H9 (cell line): ENCODE measurements at regions not wholly inside any gene's neighbourhood (a gene's known extent, or its start where the extent isn't known, plus 50 kb on each side); places are given as distances from the start of the nearest gene placed in this dataset.

Source experiments
- DNase-seq: peaks from one replicate; pipeline ENCODE4 v3.0.0-alpha.2; 2017
- H2AFZ ChIP-seq: one replicate; pipeline ENCODE4 v1.6.1; 2013; ENCODE audit warnings: mild to moderate bottlenecking, low read length, control low read depth, moderate library complexity
- H2AK5ac ChIP-seq: 2 replicates; pipeline ENCODE4 v1.6.1; 2013; ENCODE audit warnings: low read length, control low read depth, mixed read lengths; ENCODE audit not compliant: insufficient read length
- H2BK120ac ChIP-seq: one replicate; pipeline ENCODE4 v1.6.1; 2013; ENCODE audit warnings: low read depth, mild to moderate bottlenecking, low read length, control low read depth, inconsistent platforms; ENCODE audit not compliant: poor library complexity, severe bottlenecking
- H2BK12ac ChIP-seq: 2 replicates; pipeline ENCODE4 v1.6.1; 2013; ENCODE audit warnings: low read length, control low read depth, mixed read lengths, low read depth; ENCODE audit not compliant: insufficient read length
- H2BK15ac ChIP-seq: 2 replicates; pipeline ENCODE4 v1.6.1; 2013; ENCODE audit warnings: low read depth, low read length, control low read depth
- H2BK20ac ChIP-seq: one replicate; pipeline ENCODE4 v1.6.1; 2013; ENCODE audit warnings: low read depth, mild to moderate bottlenecking, low read length, control low read depth, inconsistent platforms; ENCODE audit not compliant: poor library complexity, severe bottlenecking
- H2BK5ac ChIP-seq: 2 replicates; pipeline ENCODE4 v1.6.1; 2013; ENCODE audit warnings: low read length, control low read depth, mixed read lengths; ENCODE audit not compliant: insufficient read length
- H3K14ac ChIP-seq: 2 replicates; pipeline ENCODE4 v1.6.1; 2013; ENCODE audit warnings: low read length, control low read depth; ENCODE audit not compliant: insufficient read depth
- H3K18ac ChIP-seq: 2 replicates; pipeline ENCODE4 v1.6.1; 2013; ENCODE audit warnings: low read depth, mild to moderate bottlenecking, mixed read lengths, low read length, control low read depth; ENCODE audit not compliant: insufficient read length
- H3K23ac ChIP-seq: 2 replicates; pipeline ENCODE4 v1.6.1; 2013; ENCODE audit warnings: low read length, control low read depth, mixed read lengths, low read depth; ENCODE audit not compliant: insufficient read length
- H3K23me2 ChIP-seq: 2 replicates; pipeline ENCODE4 v1.6.1; 2013; ENCODE audit warnings: low read depth, mild to moderate bottlenecking, mixed read lengths, low read length, control low read depth; ENCODE audit not compliant: insufficient read length, poor library complexity, severe bottlenecking
- H3K27ac ChIP-seq: 2 replicates; pipeline ENCODE4 v1.5.1; 2013; ENCODE audit warnings: low read length, control low read depth, mixed read lengths, low read depth; ENCODE audit not compliant: insufficient read length
- H3K27me3 ChIP-seq: 2 replicates; pipeline ENCODE4 v1.6.1; 2013; ENCODE audit warnings: low read length, control low read depth, inconsistent platforms; ENCODE audit not compliant: insufficient read depth
- H3K4ac ChIP-seq: 2 replicates; pipeline ENCODE4 v1.6.1; 2013; ENCODE audit warnings: low read depth, mild to moderate bottlenecking, control low read depth, inconsistent platforms, low read length, moderate library complexity
- H3K4me1 ChIP-seq: 2 replicates; pipeline ENCODE4 v1.6.1; 2013; ENCODE audit warnings: low read length, control low read depth, inconsistent platforms; ENCODE audit not compliant: insufficient read depth
- H3K4me2 ChIP-seq: 2 replicates; pipeline ENCODE4 v1.6.1; 2013; ENCODE audit warnings: low read length, control low read depth, mixed read lengths; ENCODE audit not compliant: insufficient read length, insufficient read depth
- H3K56ac ChIP-seq: 2 replicates; pipeline ENCODE4 v1.6.1; 2013; ENCODE audit warnings: low read depth, mild to moderate bottlenecking, mixed read lengths, low read length, control low read depth; ENCODE audit not compliant: insufficient read length
- H3K79me1 ChIP-seq: 2 replicates; pipeline ENCODE4 v1.6.1; 2013; ENCODE audit warnings: low read depth, mild to moderate bottlenecking, moderate library complexity, low read length, control low read depth, inconsistent platforms; ENCODE audit not compliant: insufficient read depth, poor library complexity, severe bottlenecking
- H3K79me2 ChIP-seq: 2 replicates; pipeline ENCODE4 v1.6.1; 2013; ENCODE audit warnings: low read length, control low read depth, inconsistent platforms; ENCODE audit not compliant: insufficient read depth
- H3K9ac ChIP-seq: 2 replicates; pipeline ENCODE4 v1.6.1; 2013; ENCODE audit warnings: low read length, control low read depth, mixed read lengths; ENCODE audit not compliant: insufficient read length; ENCODE audit errors: extremely low read depth
- H3K9me3 ChIP-seq: one replicate; pipeline ENCODE4 v1.6.1; 2013; ENCODE audit warnings: low read depth, low read length, inconsistent platforms; ENCODE audit not compliant: control insufficient read depth
- H3T11ph ChIP-seq: one replicate; pipeline ENCODE4 v1.6.1; 2013; ENCODE audit warnings: mild to moderate bottlenecking, low read length, control low read depth, inconsistent platforms
- H4K20me1 ChIP-seq: one replicate; pipeline ENCODE4 v1.6.1; 2013; ENCODE audit not compliant: control insufficient read depth, insufficient read length, insufficient read depth
- H4K5ac ChIP-seq: 2 replicates; pipeline ENCODE4 v1.6.1; 2013; ENCODE audit warnings: low read depth, mild to moderate bottlenecking, mixed read lengths, low read length, control low read depth; ENCODE audit not compliant: insufficient read length
- H4K8ac ChIP-seq: replicated peaks from 2 replicates; pipeline ENCODE4 v1.6.1; 2013; ENCODE audit warnings: low read length, control low read depth, mixed read lengths, low read depth; ENCODE audit not compliant: insufficient read length
- H4K91ac ChIP-seq: 2 replicates; pipeline ENCODE4 v1.6.1; 2013; ENCODE audit warnings: low read depth, mild to moderate bottlenecking, moderate library complexity, mixed read lengths, low read length, control low read depth; ENCODE audit not compliant: insufficient read length
- H3K27ac Mint-ChIP-seq, 3 experiments: 2 replicates in 2 of 3; 3 replicates in 1 of 3; pipeline ENCODE4 v1.8.0; 2020 to 2021; ENCODE audit warnings: mixed read lengths in 3 of 3, mild to moderate bottlenecking in 1 of 3, moderate library complexity in 1 of 3
- H3K27me3 Mint-ChIP-seq: 2 replicates; pipeline ENCODE4 v1.8.0; 2021; ENCODE audit warnings: low read depth, mild to moderate bottlenecking, moderate library complexity, mixed read lengths
- H3K36me3 Mint-ChIP-seq, 3 experiments: 2 replicates in 2 of 3; 3 replicates in 1 of 3; pipeline ENCODE4 v1.8.0; 2020 to 2021; ENCODE audit warnings: low read depth in 3 of 3, mixed read lengths in 3 of 3; ENCODE audit not compliant: insufficient read depth in 1 of 3
- H3K4me1 Mint-ChIP-seq, 2 experiments: 2 replicates each; pipeline ENCODE4 v1.8.0; 2020; ENCODE audit warnings: mixed read lengths in 2 of 2
- H3K4me3 Mint-ChIP-seq, 2 experiments: 2 replicates in 1 of 2; 3 replicates in 1 of 2; pipeline ENCODE4 v1.8.0; 2020 to 2021; ENCODE audit warnings: mild to moderate bottlenecking in 2 of 2, mixed read lengths in 2 of 2, moderate library complexity in 1 of 2
- H3K9me3 Mint-ChIP-seq, 2 experiments: 2 replicates in 1 of 2; 3 replicates in 1 of 2; pipeline ENCODE4 v1.8.0; 2020; ENCODE audit warnings: mild to moderate bottlenecking in 2 of 2, mixed read lengths in 2 of 2, moderate library complexity in 1 of 2
- CTCF ChIP-seq: fragments of 200-600 bp; sonication (generic); conservative IDR thresholded peaks from 3 replicates; pipeline ENCODE4 v1.8.0; 2021; ENCODE audit warnings: antibody characterized with exemption, mild to moderate bottlenecking
- WGBS: extraction: QIAGEN DNeasy Blood & Tissue Kit; methylation state at CpG from one replicate; pipeline ENCODE4 v1.1.7; 2013; ENCODE audit warnings: missing lambda C conversion rate, low lambda C conversion rate, mixed read lengths; ENCODE audit not compliant: insufficient read length; ENCODE audit errors: extremely low coverage; 5-methylcytosine and 5-hydroxymethylcytosine counted together

GRCh38 chr20:10951904-10952303, 278.1 kb upstream of the JAG1 start:
- H2BK15ac ChIP-seq = no peak overlapping the region
- H2BK120ac ChIP-seq = no peak overlapping the region
- WGBS = no CpG with 5 or more reads among the region's 1 CpG

More at GRCh38 chr20:10951904-10952303, 278.1 kb upstream of the JAG1 start:
- Histone ChIP-seq H3K79me2 (no peaks in the 10 kb centered on the region), H3K9me3 (no peaks in the 10 kb centered on the region), H4K20me1 (no peaks in the 10 kb centered on the region), H3K4me1 (peaks cover 3% of the 10 kb centered on the region; the same call in 1 of the 2 replicates), H2BK5ac (no peak overlapping the region), H3K23me2 (no peaks in the 10 kb centered on the region), H4K91ac (no peak overlapping the region), H3K27me3 (no peaks in the 10 kb centered on the region), H3K4ac (no peak overlapping the region), H3K27ac (no peak overlapping the region), H3K18ac (no peak overlapping the region), H2BK12ac (no peak overlapping the region), H2BK20ac (no peak overlapping the region), H2AK5ac (no peak overlapping the region), H3K4me2 (no peak overlapping the region), H2AFZ (no peak overlapping the region), H4K5ac (no peak overlapping the region), H4K8ac (no peak overlapping the region), H3K23ac (no peak overlapping the region), H3T11ph (no peak overlapping the region), H3K9ac (no peak overlapping the region), H3K79me1 (no peaks in the 10 kb centered on the region), H3K14ac (no peak overlapping the region), H3K56ac (no peak overlapping the region)
- Mint-ChIP-seq H3K4me1 (peaks cover 15 to 35% of the 10 kb centered on the region in 2 experiments), H3K27me3 (no peaks in the 10 kb centered on the region), H3K36me3 (no peaks in the 10 kb centered on the region; a peak in 1 of 7 replicates), H3K9me3 (no peaks in the 10 kb centered on the region), H3K4me3 (no peak overlapping the region), H3K27ac (no peak overlapping the region)
- TF ChIP-seq CTCF = no peak
- DNase-seq = no peak
